Panc1 (cell line): ENCODE measurements at regions not wholly inside any gene's neighbourhood (a gene's known extent, or its start where the extent isn't known, plus 50 kb on each side); places are given as distances from the start of the nearest gene placed in this dataset.

Experiments
- ATAC-seq: fragments of 200-7000 bp; cut with Tn5 transposase; 2 replicates; pipeline ENCODE4 v1.9.1; 2020; ENCODE audit warnings: mild to moderate bottlenecking, moderate library complexity
- BruUV-seq: library from RNA; stranded (reverse); fragments of 400-500 nt; replicated peaks from 2 replicates; lab custom pipeline; 2021; lab: Mats Ljungman, UMichigan
- CTCF ChIA-PET: fragments of 300-600 bp; sonication (Branson Sonifier 250); formaldehyde crosslinking; loops from one replicate; lab custom pipeline; 2022; ENCODE audit warnings: antibody characterized with exemption; lab: Charles Lee
- POLR2A ChIA-PET: fragments of 300-600 bp; sonication (Branson Sonifier 250); formaldehyde crosslinking; loops from one replicate; lab custom pipeline; 2022; ENCODE audit warnings: antibody characterized with exemption; lab: Charles Lee
- DNase-seq: peaks from one replicate; pipeline ENCODE4 v3.0.0-alpha.2; 2010; ENCODE audit warnings: low read depth, low spot score
- H3K27ac ChIP-seq: 2 replicates; pipeline ENCODE4 v1.5.1; 2011; ENCODE audit warnings: mild to moderate bottlenecking, low read length, inconsistent platforms
- H3K27me3 ChIP-seq: fragments of 200-500 bp; sonication (Bioruptor generic); 2 replicates; pipeline ENCODE4 v1.6.0; 2014; ENCODE audit warnings: low read length, inconsistent platforms; ENCODE audit not compliant: control insufficient read depth, insufficient read depth
- H3K36me3 ChIP-seq: fragments of 200-500 bp; sonication (Bioruptor generic); 2 replicates; pipeline ENCODE4 v1.5.1; 2014; ENCODE audit warnings: inconsistent platforms, mild to moderate bottlenecking, low read length, moderate library complexity; ENCODE audit not compliant: control insufficient read depth, insufficient read depth
- H3K4me1 ChIP-seq: 2 replicates; pipeline ENCODE4 v1.5.1; 2011; ENCODE audit warnings: inconsistent platforms, mild to moderate bottlenecking, low read length, moderate library complexity; ENCODE audit not compliant: control insufficient read depth, insufficient read depth
- H3K4me3 ChIP-seq, 2 experiments: 2 replicates each; pipeline ENCODE4 v1.5.1; 2011 to 2012; ENCODE audit warnings: low read depth in 2 of 2, low read length in 2 of 2, mild to moderate bottlenecking in 2 of 2, inconsistent platforms in 1 of 2, moderate library complexity in 1 of 2
- H3K9me3 ChIP-seq: fragments of 200-500 bp; sonication (Bioruptor generic); 2 replicates; pipeline ENCODE4 v1.5.1; 2014; ENCODE audit warnings: low read depth, mild to moderate bottlenecking, inconsistent platforms, low read length, moderate library complexity; ENCODE audit not compliant: control insufficient read depth, insufficient read depth
- CTCF ChIP-seq: fragments of 450-650 bp; IDR thresholded peaks from 2 replicates; pipeline ENCODE4 v1.5.1; 2017; ENCODE audit warnings: mild to moderate bottlenecking
- POLR2AphosphoS5 ChIP-seq: IDR thresholded peaks from 2 replicates; pipeline ENCODE4 v1.6.1; 2012; ENCODE audit warnings: mild to moderate bottlenecking, low read depth, low read length, moderate library complexity
- REST ChIP-seq, 2 experiments: IDR thresholded peaks; 2 replicates each; pipeline ENCODE4 v1.6.1; 2011 to 2012; ENCODE audit warnings: low read depth in 2 of 2, control low read depth in 1 of 2, low read length in 1 of 2, mild to moderate bottlenecking in 1 of 2, moderate library complexity in 1 of 2; ENCODE audit not compliant: insufficient read depth in 1 of 2
- SIN3A ChIP-seq: IDR thresholded peaks from 2 replicates; pipeline ENCODE4 v1.6.1; 2012; ENCODE audit warnings: low read depth, mild to moderate bottlenecking, low read length, moderate library complexity, borderline replicate concordance; ENCODE audit not compliant: insufficient read depth
- TCF7L2 ChIP-seq: IDR thresholded peaks from 2 replicates; pipeline ENCODE4 v1.6.1; 2011; ENCODE audit warnings: mild to moderate bottlenecking, low read depth, low read length, inconsistent platforms
- in situ Hi-C: cut with HindIII; loops from 2 replicates; pipeline ENCODE4 v1.10.0; 2016; ENCODE audit warnings: low sequenced_read_pairs, low pct_unique_long_range_greater_than_20kb
- intact Hi-C: fragments of 100-400 bp; cut with micrococcal nuclease; formaldehyde crosslinking; loops from one replicate; pipeline ENCODE4 v1.10.0; 2022; ENCODE audit not compliant: unreplicated experiment

- ATAC-seq: no peak
Measured at GRCh38 chr14:105851716-105852377, 325.5 kb downstream of the TMEM121 start.

More at GRCh38 chr14:105851716-105852377, 325.5 kb downstream of the TMEM121 start:
- no peaks in the 10 kb centered on the region for H3K27me3 ChIP-seq
- H3K4me1 ChIP-seq: no peaks in the 10 kb centered on the region
- ChIA-PET POLR2A (no interaction called here), CTCF (interaction anchor here (0.6 kb wide), 1 partner anchor 14 kb away, joined by 3 read pairs; no protein-coding TSS in a partner anchor)
- no TSS peak for BruUV-seq
- no peaks in the 10 kb centered on the region for H3K36me3 ChIP-seq
- in situ Hi-C loops (no loop called here), intact Hi-C loops (no loop called here)
- DNase-seq: no peak
- TF ChIP-seq CTCF (no peak), POLR2AphosphoS5 (no peak), SIN3A (no peak), TCF7L2 (no peak), REST (IDR thresholded peaks at IDR 0.05; ENCODE audit: insufficient read depth in 1 of 2, low read depth in 2 of 2, low read length in 1 of 2) (no peak)
- no peak overlapping the region for H3K4me3 ChIP-seq
- H3K27ac ChIP-seq: no peak overlapping the region
- H3K9me3 ChIP-seq: no peaks in the 10 kb centered on the region
